Loucy (cell line): ENCODE measurements at regions not wholly inside any gene's neighbourhood (a gene's known extent, or its start where the extent isn't known, plus 50 kb on each side); places are given as distances from the start of the nearest gene placed in this dataset.

Source experiments
- H2AFZ ChIP-seq: fragments of 200-600 bp; sonication (generic); 2 replicates; pipeline ENCODE4 v1.6.0; 2016; ENCODE audit warnings: antibody characterized with exemption, mild to moderate bottlenecking, low read length, moderate library complexity
- H3F3A ChIP-seq: fragments of 200-600 bp; 2 replicates; pipeline ENCODE4 v1.6.0; 2016; ENCODE audit warnings: antibody characterized with exemption, low read depth, mild to moderate bottlenecking
- H3K27me3 ChIP-seq: fragments of 200-600 bp; sonication (generic); 2 replicates; pipeline ENCODE4 v1.6.1; 2014; ENCODE audit warnings: low read length, mild to moderate bottlenecking; ENCODE audit not compliant: insufficient read depth, poor library complexity, severe bottlenecking
- H3K36me3 ChIP-seq: fragments of 200-600 bp; sonication (generic); 2 replicates; pipeline ENCODE4 v1.6.1; 2016; ENCODE audit warnings: low read length; ENCODE audit not compliant: insufficient read depth
- H3K4me1 ChIP-seq: fragments of 200-600 bp; sonication (generic); 2 replicates; pipeline ENCODE4 v1.5.1; 2014; ENCODE audit warnings: low read length, mild to moderate bottlenecking; ENCODE audit not compliant: insufficient read depth, poor library complexity, severe bottlenecking
- H3K4me2 ChIP-seq: fragments of 200-600 bp; sonication (generic); 2 replicates; pipeline ENCODE4 v1.6.0; 2014; ENCODE audit warnings: antibody characterized with exemption, low read length, low read depth, mild to moderate bottlenecking; ENCODE audit not compliant: poor library complexity, severe bottlenecking
- H3K4me3 ChIP-seq: fragments of 200-600 bp; sonication (generic); 2 replicates; pipeline ENCODE4 v1.5.1; 2014; ENCODE audit warnings: low read length, mild to moderate bottlenecking, mixed read lengths; ENCODE audit not compliant: poor library complexity, severe bottlenecking
- H3K79me2 ChIP-seq: fragments of 200-600 bp; sonication (generic); 2 replicates; pipeline ENCODE4 v1.6.1; 2014; ENCODE audit warnings: low read length; ENCODE audit not compliant: insufficient read depth
- H3K9ac ChIP-seq: fragments of 200-600 bp; sonication (generic); 2 replicates; pipeline ENCODE4 v1.6.0; 2014; ENCODE audit warnings: mild to moderate bottlenecking, low read depth, low read length, moderate library complexity; ENCODE audit not compliant: poor library complexity, severe bottlenecking
- H3K9me2 ChIP-seq: fragments of 200-600 bp; sonication (generic); replicated peaks from 2 replicates; pipeline ENCODE4 v1.6.1; 2016; ENCODE audit warnings: low read depth, low read length, mixed read lengths
- H3K9me3 ChIP-seq: fragments of 200-600 bp; sonication (generic); 2 replicates; pipeline ENCODE4 v1.6.1; 2014; ENCODE audit warnings: mild to moderate bottlenecking, antibody characterized with exemption, low read length, low read depth; ENCODE audit not compliant: insufficient read depth
- H4K20me1 ChIP-seq: fragments of 200-600 bp; sonication (generic); 2 replicates; pipeline ENCODE4 v1.6.0; 2014; ENCODE audit warnings: antibody characterized with exemption, low read length, mild to moderate bottlenecking; ENCODE audit not compliant: insufficient read depth, poor library complexity, severe bottlenecking
- EZH2phosphoT487 ChIP-seq: fragments of 200-600 bp; IDR thresholded peaks from 2 replicates; pipeline ENCODE4 v1.6.1; 2018; ENCODE audit warnings: antibody characterized with exemption, mild to moderate bottlenecking, moderate library complexity, borderline replicate concordance
- TF ChIP-seq, protein P1 (sequence below): fragments of 200-600 bp; sonication (generic); conservative IDR thresholded peaks from 2 replicates; pipeline ENCODE4 v1.5.1; 2014; ENCODE audit warnings: mild to moderate bottlenecking, antibody characterized with exemption, low read length

GRCh38 chr5:98206566-98206965 is 566.9 kb upstream of the RGMB start:
- no peaks in the 10 kb centered on the region for H3K27me3 ChIP-seq
- no peak overlapping the region for H2AFZ ChIP-seq
- no peak overlapping the region for H3K4me2 ChIP-seq
- no peaks in the 10 kb centered on the region for H3K4me1 ChIP-seq
- TF ChIP-seq EZH2phosphoT487, result no peak
- TF ChIP-seq, protein P1, sequence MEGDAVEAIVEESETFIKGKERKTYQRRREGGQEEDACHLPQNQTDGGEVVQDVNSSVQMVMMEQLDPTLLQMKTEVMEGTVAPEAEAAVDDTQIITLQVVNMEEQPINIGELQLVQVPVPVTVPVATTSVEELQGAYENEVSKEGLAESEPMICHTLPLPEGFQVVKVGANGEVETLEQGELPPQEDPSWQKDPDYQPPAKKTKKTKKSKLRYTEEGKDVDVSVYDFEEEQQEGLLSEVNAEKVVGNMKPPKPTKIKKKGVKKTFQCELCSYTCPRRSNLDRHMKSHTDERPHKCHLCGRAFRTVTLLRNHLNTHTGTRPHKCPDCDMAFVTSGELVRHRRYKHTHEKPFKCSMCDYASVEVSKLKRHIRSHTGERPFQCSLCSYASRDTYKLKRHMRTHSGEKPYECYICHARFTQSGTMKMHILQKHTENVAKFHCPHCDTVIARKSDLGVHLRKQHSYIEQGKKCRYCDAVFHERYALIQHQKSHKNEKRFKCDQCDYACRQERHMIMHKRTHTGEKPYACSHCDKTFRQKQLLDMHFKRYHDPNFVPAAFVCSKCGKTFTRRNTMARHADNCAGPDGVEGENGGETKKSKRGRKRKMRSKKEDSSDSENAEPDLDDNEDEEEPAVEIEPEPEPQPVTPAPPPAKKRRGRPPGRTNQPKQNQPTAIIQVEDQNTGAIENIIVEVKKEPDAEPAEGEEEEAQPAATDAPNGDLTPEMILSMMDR, result no peak
- no peaks in the 10 kb centered on the region for H3K9me3 ChIP-seq
- H3F3A ChIP-seq, result no peaks in the 10 kb centered on the region
- H4K20me1 ChIP-seq, result no peaks in the 10 kb centered on the region
- H3K9ac ChIP-seq, result no peak overlapping the region
- no peaks in the 10 kb centered on the region for H3K36me3 ChIP-seq
- no peak overlapping the region for H3K4me3 ChIP-seq
- H3K9me2 ChIP-seq, result no peaks in the 10 kb centered on the region
- no peaks in the 10 kb centered on the region for H3K79me2 ChIP-seq

GRCh38 chr5:98209418-98209817 is 564.0 kb upstream of the RGMB start:
- no peaks in the 10 kb centered on the region for H3K4me1 ChIP-seq
- no peaks in the 10 kb centered on the region for H3K36me3 ChIP-seq
- H4K20me1 ChIP-seq, result no peaks in the 10 kb centered on the region
- TF ChIP-seq, protein P1, result no peak
- TF ChIP-seq EZH2phosphoT487, result no peak
- H3K9ac ChIP-seq, result no peak overlapping the region
- no peak overlapping the region for H3K4me2 ChIP-seq
- H3K9me2 ChIP-seq, result no peaks in the 10 kb centered on the region
- H3F3A ChIP-seq, result no peaks in the 10 kb centered on the region
- no peaks in the 10 kb centered on the region for H3K79me2 ChIP-seq
- H3K4me3 ChIP-seq, result no peak overlapping the region
- H3K27me3 ChIP-seq, result no peaks in the 10 kb centered on the region
- H3K9me3 ChIP-seq, result no peaks in the 10 kb centered on the region
- H2AFZ ChIP-seq, result no peak overlapping the region

GRCh38 chr5:98214240-98215051 is 559.0 kb upstream of the RGMB start:
- Histone ChIP-seq H2AFZ (no peak overlapping the region), H3K9ac (no peak overlapping the region), H3K4me3 (no peak overlapping the region)

More at GRCh38 chr5:98214240-98215051, 559.0 kb upstream of the RGMB start:
- Histone ChIP-seq H3K27me3 (no peaks in the 10 kb centered on the region), H3F3A (no peaks in the 10 kb centered on the region), H3K79me2 (no peaks in the 10 kb centered on the region), H3K4me1 (no peaks in the 10 kb centered on the region), H4K20me1 (no peaks in the 10 kb centered on the region), H3K9me2 (no peaks in the 10 kb centered on the region), H3K4me2 (no peak overlapping the region), H3K36me3 (no peaks in the 10 kb centered on the region), H3K9me3 (no peaks in the 10 kb centered on the region)
- TF ChIP-seq, protein P1, result no peak
- TF ChIP-seq EZH2phosphoT487, result no peak
